ENCODE measurements at regions not wholly inside any gene's neighbourhood (a gene's known extent, or its start where the extent isn't known, plus 50 kb on each side); places are given as distances from the start of the nearest gene placed in this dataset.

GRCh38 chr10:131730771-131731497 lies 169.9 kb upstream of the PPP2R2D start:
- intact Hi-C loops (cut with micrococcal nuclease) (no loop called here), dilution Hi-C loops (cut with MboI; ENCODE audit: extremely low pct_ligation_motif_present, low sequenced_read_pairs) (no loop called here)
- ChIA-PET CTCF (no interaction called here), POLR2A (no interaction called here)
- Histone ChIP-seq H3K27me3 (ENCODE audit: control insufficient read depth in 2 of 2, insufficient read depth in 2 of 2, low read length in 2 of 2) (no peaks in the 10 kb centered on the region), H3K27ac (ENCODE audit: insufficient read depth, low read depth, low read length) (no peak overlapping the region), H4K20me1 (replicated peaks; ENCODE audit: control insufficient read depth, extremely low read depth, insufficient read depth, low read length) (no peaks in the 10 kb centered on the region), H3K79me2 (ENCODE audit: control insufficient read depth, insufficient read depth, low read length) (no peaks in the 10 kb centered on the region), H3K4me1 (ENCODE audit: control insufficient read depth, extremely low read depth, insufficient read depth, low read length) (no peaks in the 10 kb centered on the region), H3K36me3 (ENCODE audit: control insufficient read depth in 2 of 2, extremely low read depth in 1 of 2, insufficient read depth in 2 of 2, low read length in 2 of 2) (no peaks in the 10 kb centered on the region), H3K9ac (replicated peaks; ENCODE audit: extremely low read depth, insufficient read depth, low read length) (no peak overlapping the region), H3K9me1 (replicated peaks; ENCODE audit: control insufficient read depth, extremely low read depth, insufficient read depth, low read length) (no peaks in the 10 kb centered on the region), H2AFZ (ENCODE audit: low read depth, low read length) (no peak overlapping the region), H3K4me3 (replicated peaks in 1 of 3; ENCODE audit: insufficient read depth in 1 of 3, low read depth in 1 of 3, low read length in 3 of 3) (no peak overlapping the region), H3K4me2 (ENCODE audit: insufficient read depth, low read length) (no peak overlapping the region), H3K9me3 (replicated peaks; ENCODE audit: control insufficient read depth, insufficient read depth, low read length) (peaks cover 5% of the 10 kb centered on the region)
- FAIRE-seq (no peak), DNase-seq (ENCODE audit: low read depth, low spot score) (no peak)
- TF ChIP-seq POLR2A (IDR thresholded peaks at IDR 0.05; ENCODE audit: low read depth, low read length) (no peak), JUN (IDR thresholded peaks at IDR 0.05; ENCODE audit: borderline replicate concordance, insufficient read depth, insufficient read length, low read depth) (no peak), MYC (IDR thresholded peaks at IDR 0.05; ENCODE audit: low read depth, low read length) (no peak), FOS (IDR thresholded peaks at IDR 0.05; ENCODE audit: borderline replicate concordance, insufficient read depth, low read length) (no peak), MAX (IDR thresholded peaks at IDR 0.05; ENCODE audit: insufficient read depth, insufficient read length) (no peak), EZH2 (IDR thresholded peaks at IDR 0.05; ENCODE audit: borderline replicate concordance, low read depth, low read length, severe bottlenecking) (no peak), POLR2AphosphoS5 (IDR thresholded peaks at IDR 0.05; ENCODE audit: insufficient read depth, low read depth, low read length) (no peak), CTCF (IDR thresholded peaks at IDR 0.05; ENCODE audit: extremely low read depth in 1 of 2, insufficient read depth in 1 of 2, low read depth in 1 of 2, low read length in 2 of 2) (no peak), GATA2 (IDR thresholded peaks at IDR 0.05; ENCODE audit: insufficient read depth, insufficient read length, low read depth, low read length) (no peak)
- no TSS peak for BruUV-seq (replicated peaks)
